DND-41 (cell line): ENCODE measurements at regions not wholly inside any gene's neighbourhood (a gene's known extent, or its start where the extent isn't known, plus 50 kb on each side); places are given as distances from the start of the nearest gene placed in this dataset.

Experiments used
- EZH2 ChIP-seq: IDR thresholded peaks from 3 replicates; pipeline ENCODE4 v1.6.1; 2012; ENCODE audit warnings: borderline replicate concordance, low read depth, mild to moderate bottlenecking, moderate library complexity, low read length, inconsistent platforms; ENCODE audit not compliant: severe bottlenecking
- TF ChIP-seq, protein P1 (sequence below): IDR thresholded peaks from 2 replicates; pipeline ENCODE4 v1.5.1; 2012; ENCODE audit warnings: borderline replicate concordance, low read length, moderate library complexity, mild to moderate bottlenecking; ENCODE audit not compliant: poor library complexity, severe bottlenecking; ENCODE audit errors: extremely low read depth

DNA sequence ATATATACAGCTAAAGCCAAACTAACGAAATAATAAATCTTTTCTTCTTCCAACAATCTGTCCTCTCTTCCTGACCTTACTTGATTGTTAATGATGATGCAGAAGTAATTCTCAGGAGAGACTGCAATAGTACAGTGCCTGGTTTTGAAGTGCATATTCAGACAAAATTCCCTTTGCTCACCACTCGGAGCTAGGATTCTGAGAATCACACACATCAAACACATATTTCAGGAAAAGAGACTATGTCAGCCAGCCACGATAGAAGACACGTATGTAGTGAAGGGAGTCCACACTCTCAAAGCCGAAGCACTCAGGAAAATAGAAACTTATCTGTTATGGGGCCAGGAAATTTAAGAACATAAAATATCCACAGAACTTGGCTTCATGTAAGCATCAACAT lies 362.5 kb upstream of the FAT1 start:
- TF ChIP-seq, protein P1, sequence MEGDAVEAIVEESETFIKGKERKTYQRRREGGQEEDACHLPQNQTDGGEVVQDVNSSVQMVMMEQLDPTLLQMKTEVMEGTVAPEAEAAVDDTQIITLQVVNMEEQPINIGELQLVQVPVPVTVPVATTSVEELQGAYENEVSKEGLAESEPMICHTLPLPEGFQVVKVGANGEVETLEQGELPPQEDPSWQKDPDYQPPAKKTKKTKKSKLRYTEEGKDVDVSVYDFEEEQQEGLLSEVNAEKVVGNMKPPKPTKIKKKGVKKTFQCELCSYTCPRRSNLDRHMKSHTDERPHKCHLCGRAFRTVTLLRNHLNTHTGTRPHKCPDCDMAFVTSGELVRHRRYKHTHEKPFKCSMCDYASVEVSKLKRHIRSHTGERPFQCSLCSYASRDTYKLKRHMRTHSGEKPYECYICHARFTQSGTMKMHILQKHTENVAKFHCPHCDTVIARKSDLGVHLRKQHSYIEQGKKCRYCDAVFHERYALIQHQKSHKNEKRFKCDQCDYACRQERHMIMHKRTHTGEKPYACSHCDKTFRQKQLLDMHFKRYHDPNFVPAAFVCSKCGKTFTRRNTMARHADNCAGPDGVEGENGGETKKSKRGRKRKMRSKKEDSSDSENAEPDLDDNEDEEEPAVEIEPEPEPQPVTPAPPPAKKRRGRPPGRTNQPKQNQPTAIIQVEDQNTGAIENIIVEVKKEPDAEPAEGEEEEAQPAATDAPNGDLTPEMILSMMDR, result no peak
- no peak for TF ChIP-seq EZH2
